ENCODE measurements at regions not wholly inside any gene's neighbourhood (a gene's known extent, or its start where the extent isn't known, plus 50 kb on each side); places are given as distances from the start of the nearest gene placed in this dataset.

GRCh38 chr11:112810951-112811350 lies 150.3 kb upstream of the NCAM1 start:
- H3K23ac ChIP-seq (ENCODE audit: low read depth, low read length) = no peak overlapping the region
- CTCF ChIA-PET = no interaction called here
- dilution Hi-C loops (cut with HindIII; ENCODE audit: low sequenced_read_pairs, unreplicated experiment) = no loop called here
- POLR2A ChIA-PET (ENCODE audit: unreplicated experiment) = no interaction called here
- no peaks in the 10 kb centered on the region for H4K20me1 ChIP-seq (ENCODE audit: insufficient read depth, low read length)
- no peak overlapping the region for H2AFZ ChIP-seq (replicated peaks; ENCODE audit: low read length, poor library complexity)
- H3K9me1 ChIP-seq (ENCODE audit: insufficient read depth, low read length) = no peaks in the 10 kb centered on the region
- WGBS, 2 experiments (ENCODE audit: extremely low coverage in 2 of 2, insufficient read length in 1 of 2) = no CpG with 5 or more reads among the region's 2 CpGs
- no peak overlapping the region for H4K91ac ChIP-seq (ENCODE audit: insufficient read depth, low read depth, low read length)
- intact Hi-C loops (cut with micrococcal nuclease) = no loop called here
- H2AK9ac ChIP-seq (replicated peaks; ENCODE audit: low read depth, low read length, poor library complexity) = no peak overlapping the region
- no peak overlapping the region for H3K4me3 ChIP-seq (ENCODE audit: insufficient read depth, low read depth, low read length)
- H3K18ac ChIP-seq (ENCODE audit: low read depth, low read length) = no peak overlapping the region
- no peak overlapping the region for H2AK5ac ChIP-seq (ENCODE audit: low read depth, low read length)
- no peak overlapping the region for H3K27ac ChIP-seq (ENCODE audit: insufficient read depth, low read length)
- in situ Hi-C loops (cut with MboI; ENCODE audit: low sequenced_read_pairs) = no loop called here
- H3K56ac ChIP-seq (ENCODE audit: extremely low read depth, insufficient read depth, low read length) = no peak overlapping the region
- TF ChIP-seq BHLHE40 (IDR thresholded peaks at IDR 0.05; ENCODE audit: low read depth, low read length) (no peak), RAD21 (IDR thresholded peaks at IDR 0.05; ENCODE audit: low read length) (no peak), SMC3 (IDR thresholded peaks at IDR 0.05; ENCODE audit: low read depth, low read length) (no peak), CEBPB (IDR thresholded peaks at IDR 0.05; ENCODE audit: low read depth, low read length) (no peak), USF2 (IDR thresholded peaks at IDR 0.05; ENCODE audit: low read depth, low read length) (no peak), MAFK (IDR thresholded peaks at IDR 0.05; ENCODE audit: low read depth, low read length) (no peak), CHD1 (IDR thresholded peaks at IDR 0.05; ENCODE audit: low read depth, low read length) (no peak), NFE2L2 (IDR thresholded peaks at IDR 0.05; ENCODE audit: low read depth, low read length) (no peak), POLR2A (IDR thresholded peaks at IDR 0.05; ENCODE audit: low read depth, low read length) (no peak), MAZ (IDR thresholded peaks at IDR 0.05; ENCODE audit: borderline replicate concordance, low read depth, low read length) (no peak), RFX5 (IDR thresholded peaks at IDR 0.05; ENCODE audit: low read depth, low read length) (no peak), MXI1 (IDR thresholded peaks at IDR 0.05; ENCODE audit: borderline replicate concordance, low read depth, low read length) (no peak)
- TF ChIP-seq, protein P1, sequence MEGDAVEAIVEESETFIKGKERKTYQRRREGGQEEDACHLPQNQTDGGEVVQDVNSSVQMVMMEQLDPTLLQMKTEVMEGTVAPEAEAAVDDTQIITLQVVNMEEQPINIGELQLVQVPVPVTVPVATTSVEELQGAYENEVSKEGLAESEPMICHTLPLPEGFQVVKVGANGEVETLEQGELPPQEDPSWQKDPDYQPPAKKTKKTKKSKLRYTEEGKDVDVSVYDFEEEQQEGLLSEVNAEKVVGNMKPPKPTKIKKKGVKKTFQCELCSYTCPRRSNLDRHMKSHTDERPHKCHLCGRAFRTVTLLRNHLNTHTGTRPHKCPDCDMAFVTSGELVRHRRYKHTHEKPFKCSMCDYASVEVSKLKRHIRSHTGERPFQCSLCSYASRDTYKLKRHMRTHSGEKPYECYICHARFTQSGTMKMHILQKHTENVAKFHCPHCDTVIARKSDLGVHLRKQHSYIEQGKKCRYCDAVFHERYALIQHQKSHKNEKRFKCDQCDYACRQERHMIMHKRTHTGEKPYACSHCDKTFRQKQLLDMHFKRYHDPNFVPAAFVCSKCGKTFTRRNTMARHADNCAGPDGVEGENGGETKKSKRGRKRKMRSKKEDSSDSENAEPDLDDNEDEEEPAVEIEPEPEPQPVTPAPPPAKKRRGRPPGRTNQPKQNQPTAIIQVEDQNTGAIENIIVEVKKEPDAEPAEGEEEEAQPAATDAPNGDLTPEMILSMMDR (conservative IDR thresholded peaks at IDR 0.05; ENCODE audit: low read depth, low read length) = no peak
- TF ChIP-seq, protein P2, sequence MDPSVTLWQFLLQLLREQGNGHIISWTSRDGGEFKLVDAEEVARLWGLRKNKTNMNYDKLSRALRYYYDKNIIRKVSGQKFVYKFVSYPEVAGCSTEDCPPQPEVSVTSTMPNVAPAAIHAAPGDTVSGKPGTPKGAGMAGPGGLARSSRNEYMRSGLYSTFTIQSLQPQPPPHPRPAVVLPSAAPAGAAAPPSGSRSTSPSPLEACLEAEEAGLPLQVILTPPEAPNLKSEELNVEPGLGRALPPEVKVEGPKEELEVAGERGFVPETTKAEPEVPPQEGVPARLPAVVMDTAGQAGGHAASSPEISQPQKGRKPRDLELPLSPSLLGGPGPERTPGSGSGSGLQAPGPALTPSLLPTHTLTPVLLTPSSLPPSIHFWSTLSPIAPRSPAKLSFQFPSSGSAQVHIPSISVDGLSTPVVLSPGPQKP (IDR thresholded peaks at IDR 0.05; ENCODE audit: borderline replicate concordance, low read depth, low read length) = no peak
- no peaks in the 10 kb centered on the region for H3K79me1 ChIP-seq (ENCODE audit: low read depth in 1 of 2, low read length in 2 of 2)
- no peaks in the 10 kb centered on the region for H3K9me3 ChIP-seq (ENCODE audit: control insufficient read depth, insufficient read depth, low read length)
- BruUV-seq (replicated peaks) = no TSS peak
- H3K14ac ChIP-seq (replicated peaks; ENCODE audit: low read depth, low read length) = no peak overlapping the region
- H2BK120ac ChIP-seq (ENCODE audit: low read depth, low read length) = no peak overlapping the region
- H2BK15ac ChIP-seq (ENCODE audit: low read depth, low read length) = no peak overlapping the region
- no peak overlapping the region for H2BK5ac ChIP-seq (ENCODE audit: low read depth, low read length, poor library complexity, severe bottlenecking)
- H2BK20ac ChIP-seq (ENCODE audit: low read depth, low read length) = no peak overlapping the region
- H3K4ac ChIP-seq (ENCODE audit: low read depth, low read length) = no peak overlapping the region
- DNase-seq = no peak
- no peaks in the 10 kb centered on the region for H3K27me3 ChIP-seq (ENCODE audit: control insufficient read depth, insufficient read depth, low read length)
- H4K5ac ChIP-seq (ENCODE audit: low read depth, low read length) = no peak overlapping the region
- no peak overlapping the region for H3K4me2 ChIP-seq (ENCODE audit: low read depth, low read length)
- no peaks in the 10 kb centered on the region for H3K36me3 ChIP-seq (ENCODE audit: control insufficient read depth, insufficient read depth, low read length)
- no peak overlapping the region for H4K8ac ChIP-seq (ENCODE audit: low read depth in 2 of 2, low read length in 2 of 2)
- no peak for ATAC-seq (ENCODE audit: low read depth)
- H3K9ac ChIP-seq (ENCODE audit: low read depth, low read length) = no peak overlapping the region
- H3K4me1 ChIP-seq (ENCODE audit: control insufficient read depth, insufficient read depth, low read length) = no peaks in the 10 kb centered on the region
